HG03159 (cell line): ENCODE measurements at regions not wholly inside any gene's neighbourhood (a gene's known extent, or its start where the extent isn't known, plus 50 kb on each side); places are given as distances from the start of the nearest gene placed in this dataset.

Experiments used
- ATAC-seq: cut with Tn5 transposase; IDR thresholded peaks from one replicate; pipeline ENCODE4 v1.9.1; 2021; ENCODE audit warnings: mild to moderate bottlenecking, moderate library complexity; ENCODE audit not compliant: unreplicated experiment

DNA sequence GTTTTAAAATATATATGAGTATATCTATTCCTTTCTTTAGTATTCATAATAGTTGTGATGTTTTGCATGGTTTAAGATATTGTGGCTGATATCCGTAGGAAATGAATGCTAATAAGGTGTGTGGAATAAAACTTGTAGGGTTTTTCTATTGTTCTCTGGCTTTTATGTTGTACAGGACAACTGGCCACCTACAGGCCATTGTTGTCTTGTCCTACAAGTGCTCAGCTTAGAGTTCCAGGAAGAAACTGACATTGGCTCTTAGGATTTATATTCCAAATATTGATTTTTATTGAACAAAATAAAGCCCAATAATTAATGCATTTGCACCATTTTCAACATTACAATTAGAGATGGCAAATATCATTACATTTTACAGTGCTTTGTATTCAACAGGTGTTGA is 512.8 kb upstream of the TENM4 start:
- ATAC-seq: no peak

DNA sequence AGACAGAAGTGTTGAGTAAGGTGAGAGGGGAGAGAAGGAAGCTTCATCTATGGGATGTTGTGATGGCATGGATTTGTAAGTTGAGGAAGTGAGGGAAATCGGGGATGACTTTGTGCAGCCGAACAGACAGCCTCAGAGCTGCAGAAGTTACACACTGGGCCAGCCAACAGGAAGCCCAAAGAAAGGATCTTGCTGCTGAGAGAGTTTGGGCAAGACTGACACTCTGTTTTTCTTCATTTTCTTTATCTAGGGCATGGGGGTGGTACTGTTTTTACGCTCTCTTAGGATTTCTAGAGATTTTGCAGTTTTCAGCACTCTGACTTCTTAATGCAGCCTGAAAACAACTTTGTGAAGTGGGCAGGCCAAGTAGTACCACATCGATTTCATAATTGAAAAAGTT is 509.9 kb upstream of the TENM4 start:
- no peak for ATAC-seq

DNA sequence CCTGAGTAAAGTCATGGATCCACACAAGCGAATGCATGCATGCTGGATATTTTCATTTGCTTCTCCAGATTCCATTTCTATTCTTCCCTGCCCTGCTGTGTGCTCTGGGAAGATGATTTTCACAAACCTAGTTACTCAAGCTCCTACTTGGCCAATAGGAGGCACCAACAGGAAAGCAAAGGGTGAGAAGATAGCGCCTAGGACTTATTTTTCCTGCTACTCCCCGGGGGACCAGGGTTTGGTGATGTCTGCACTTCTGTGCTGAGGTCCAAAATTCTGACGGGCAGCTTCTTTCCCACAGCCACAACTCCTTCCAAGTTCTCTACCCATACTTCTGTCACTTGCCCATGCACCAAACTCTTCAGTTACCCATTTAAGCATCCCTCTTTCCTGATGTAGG is 509.3 kb upstream of the TENM4 start:
- ATAC-seq: no peak

DNA sequence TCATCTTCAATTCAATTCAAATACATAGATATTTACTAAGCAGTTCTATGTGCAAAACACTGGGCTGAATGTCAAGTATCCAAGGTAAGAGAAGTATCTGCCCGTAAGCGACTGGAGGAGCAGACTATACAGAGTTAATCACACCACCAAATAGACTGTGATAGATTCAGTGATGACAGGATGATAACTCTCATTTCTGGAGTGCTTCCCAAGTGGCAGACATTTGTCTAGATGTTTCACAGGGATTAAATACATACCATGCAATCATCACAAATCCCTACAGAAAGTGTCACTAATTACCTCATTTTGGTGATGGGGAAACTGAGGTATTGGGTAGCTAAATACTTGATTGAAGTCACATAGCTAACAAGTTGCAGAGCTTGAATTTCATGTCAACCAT is 508.7 kb upstream of the TENM4 start:
- ATAC-seq: no peak

DNA sequence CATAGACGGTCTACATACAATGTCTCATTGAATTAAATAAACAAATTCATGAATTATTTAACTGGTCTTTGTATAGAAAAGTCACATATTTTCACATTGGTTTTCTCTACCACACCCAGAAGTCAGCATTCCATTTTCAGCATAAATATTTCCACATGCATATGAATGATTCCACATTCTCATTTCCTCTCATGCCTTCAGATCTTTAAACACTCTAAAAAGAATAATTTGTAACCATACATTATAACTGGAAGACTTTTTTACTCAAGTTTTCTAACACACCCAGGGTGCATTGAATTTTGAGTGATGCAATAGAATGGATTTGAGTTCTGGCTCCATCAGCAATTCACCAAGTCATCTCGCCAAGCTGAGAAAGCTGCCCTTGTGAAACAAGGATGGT is 501.8 kb upstream of the TENM4 start:
- no peak for ATAC-seq

DNA sequence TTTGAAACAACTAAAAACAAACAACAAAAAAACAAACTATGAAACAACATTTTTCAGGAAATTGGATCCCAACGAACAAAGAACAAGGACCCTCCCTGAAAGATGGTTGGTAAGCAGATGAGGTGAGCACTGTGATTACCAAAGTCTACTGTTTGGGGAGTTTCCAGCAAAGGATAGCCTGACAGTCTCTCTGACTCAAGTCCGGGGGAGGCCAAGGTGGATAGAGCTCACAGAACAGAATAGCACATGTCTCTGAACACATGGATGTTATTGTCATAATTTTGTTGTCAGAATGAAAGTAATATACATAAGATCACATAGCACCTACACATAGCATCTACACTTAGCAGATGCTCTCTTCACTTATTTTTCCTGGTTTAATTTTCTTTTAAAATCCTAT is 501.3 kb upstream of the TENM4 start:
- no peak for ATAC-seq

DNA sequence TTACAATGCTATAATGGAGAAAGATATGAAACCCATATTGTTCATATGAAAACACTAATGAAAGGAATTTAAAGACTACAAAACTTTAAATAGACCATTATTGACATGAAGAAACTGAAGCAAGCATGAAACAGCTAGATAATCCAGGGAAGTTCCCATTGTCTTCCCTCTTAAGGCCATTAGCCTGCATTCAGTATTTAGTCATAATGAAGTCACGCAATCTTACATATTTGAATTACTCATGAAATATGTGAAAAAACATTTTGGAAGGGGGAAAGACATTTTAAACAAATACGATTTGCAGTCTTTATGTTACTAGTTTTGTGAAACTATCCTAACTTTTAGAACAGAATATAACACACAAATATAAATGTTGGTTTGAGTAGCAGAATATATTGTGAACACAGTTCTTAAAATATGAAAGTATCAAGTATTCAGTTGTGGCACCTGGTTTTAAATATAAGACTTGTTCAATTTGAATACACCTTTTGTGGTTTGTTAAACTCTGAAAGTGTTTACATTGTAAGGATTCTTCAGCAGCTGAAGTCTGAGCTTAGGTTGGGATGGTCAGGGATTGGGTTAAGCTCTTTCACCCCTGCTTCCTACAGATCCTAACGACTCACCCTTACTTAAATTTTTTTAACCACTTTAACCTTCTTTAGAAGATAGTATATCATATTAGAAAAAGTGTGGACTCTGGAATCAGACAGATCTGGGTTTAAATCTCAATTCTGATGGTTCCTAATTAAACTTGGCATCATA is 500.3 kb upstream of the TENM4 start:
- ATAC-seq: no peak

DNA sequence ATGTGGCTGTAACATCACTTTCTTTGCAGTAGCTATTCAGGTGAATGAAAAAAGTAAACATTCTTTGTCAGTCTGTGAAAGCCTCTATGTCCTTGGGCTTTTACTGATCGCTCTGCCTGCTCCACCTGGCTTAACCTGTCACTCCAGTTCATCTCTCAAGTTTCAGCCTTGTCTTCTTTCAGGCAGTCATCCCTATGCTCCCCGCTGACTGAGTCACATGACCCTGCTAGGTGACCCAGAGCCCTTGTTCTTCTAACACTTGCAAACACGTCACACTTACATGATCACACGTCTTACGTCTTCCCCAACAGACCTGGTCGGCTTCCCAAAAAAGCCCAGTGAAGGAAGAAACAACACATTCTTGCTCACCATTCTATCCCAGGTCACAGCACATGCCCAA is 499.3 kb upstream of the TENM4 start:
- no peak for ATAC-seq

DNA sequence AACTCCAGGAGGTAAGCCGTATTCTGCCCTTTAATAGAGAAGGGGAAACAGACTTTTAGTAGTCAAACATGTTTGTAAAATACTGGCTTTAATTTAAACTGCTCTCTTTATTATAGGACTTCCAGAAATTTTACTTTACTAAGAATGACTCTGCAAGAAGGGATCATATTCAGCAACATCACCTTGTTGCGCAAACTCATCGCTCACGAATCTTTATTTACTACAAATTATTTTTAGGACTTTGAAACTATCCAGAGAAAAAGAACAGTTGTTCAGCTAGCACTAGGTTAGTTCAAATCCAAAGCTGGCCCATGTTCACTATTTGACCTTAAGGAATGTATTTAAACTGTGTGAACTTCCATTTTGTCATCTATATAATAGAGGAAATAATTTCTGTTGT is 498.3 kb upstream of the TENM4 start:
- ATAC-seq: no peak

DNA sequence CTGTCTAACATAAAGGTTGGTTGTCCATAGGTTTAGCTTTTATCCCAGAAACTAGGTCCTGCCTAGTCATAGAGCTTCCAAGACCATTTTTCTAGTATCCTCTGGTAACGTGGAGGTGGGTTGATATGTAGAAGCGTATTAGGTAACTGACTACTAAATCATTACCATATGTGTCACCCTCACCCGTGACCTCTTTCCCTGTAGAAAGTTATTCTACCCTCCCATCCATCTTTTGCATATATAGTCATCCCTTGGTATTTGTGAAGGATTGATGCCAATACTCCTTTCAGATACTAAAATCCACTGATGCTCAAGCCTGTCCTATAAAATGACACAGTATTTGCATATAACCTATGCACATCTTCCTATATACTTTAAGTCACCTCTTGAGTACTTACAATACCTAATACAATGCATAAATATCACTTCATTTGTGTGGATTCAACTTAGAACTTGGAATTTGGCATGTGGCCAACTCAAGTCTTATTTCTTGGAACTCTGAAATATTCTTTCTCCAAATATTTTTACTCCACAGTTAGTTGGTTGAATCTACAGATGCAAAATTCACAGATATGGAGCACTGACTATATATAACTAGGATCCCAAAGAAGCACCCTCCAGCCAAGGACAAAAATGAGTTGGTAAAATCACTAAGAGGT is 497.0 kb upstream of the TENM4 start:
- no peak for ATAC-seq

DNA sequence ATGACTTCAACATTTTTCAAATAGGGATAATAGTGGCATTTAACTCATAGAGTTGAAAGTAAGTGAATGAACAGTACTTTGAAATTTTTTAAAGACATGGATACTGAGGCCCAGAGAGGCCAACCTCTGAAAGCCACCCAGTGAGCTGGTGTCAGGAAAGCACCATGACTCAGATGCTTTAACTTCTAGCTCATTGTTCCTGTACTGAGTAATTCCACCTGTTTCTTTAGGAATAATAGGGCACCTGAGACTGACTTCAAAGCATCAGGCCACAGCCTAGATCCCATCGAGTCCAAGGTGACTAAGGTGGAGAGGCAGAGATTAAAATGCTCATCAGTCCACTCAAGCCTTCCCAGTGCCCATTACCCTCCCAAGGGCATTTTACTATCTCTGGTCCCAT is 491.8 kb upstream of the TENM4 start:
- ATAC-seq: no peak

DNA sequence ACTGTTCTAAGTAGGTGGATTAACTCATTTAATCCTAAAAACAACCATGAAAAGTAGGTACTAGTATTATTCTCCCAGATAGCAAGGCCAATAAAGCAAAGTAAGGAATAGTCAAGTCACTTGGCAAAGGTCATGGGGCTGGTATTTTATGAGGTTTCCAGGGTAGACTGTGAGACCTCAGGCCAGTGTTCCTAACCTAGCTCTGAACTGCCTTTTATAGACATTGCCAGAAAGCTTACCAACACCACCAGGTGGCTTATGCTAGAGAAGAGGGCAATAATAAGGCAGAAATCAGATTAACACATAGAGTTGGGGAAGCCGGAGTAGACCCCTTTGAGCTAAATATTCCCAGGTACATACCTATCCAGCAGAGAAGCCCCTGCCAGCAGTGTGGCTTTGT is 490.9 kb upstream of the TENM4 start:
- no peak for ATAC-seq

DNA sequence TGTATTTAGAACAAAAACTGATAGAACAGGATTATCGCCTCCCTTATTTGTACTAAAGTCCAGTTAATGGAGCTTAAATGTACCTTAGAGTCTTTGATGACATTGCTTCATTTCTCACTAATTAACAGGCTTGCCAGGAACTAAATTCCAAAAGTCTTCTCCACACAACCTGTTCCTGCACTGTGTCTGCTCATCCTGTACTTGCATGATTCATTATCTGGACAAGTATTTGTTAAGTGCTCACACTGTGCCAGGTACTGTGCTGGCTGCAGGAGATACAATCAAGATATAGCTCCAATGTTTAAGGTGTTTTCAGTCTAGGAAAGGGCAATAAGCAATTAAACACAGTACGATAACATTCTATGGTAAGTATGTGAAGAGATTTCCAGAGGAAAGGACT is 485.9 kb upstream of the TENM4 start:
- ATAC-seq: no peak

DNA sequence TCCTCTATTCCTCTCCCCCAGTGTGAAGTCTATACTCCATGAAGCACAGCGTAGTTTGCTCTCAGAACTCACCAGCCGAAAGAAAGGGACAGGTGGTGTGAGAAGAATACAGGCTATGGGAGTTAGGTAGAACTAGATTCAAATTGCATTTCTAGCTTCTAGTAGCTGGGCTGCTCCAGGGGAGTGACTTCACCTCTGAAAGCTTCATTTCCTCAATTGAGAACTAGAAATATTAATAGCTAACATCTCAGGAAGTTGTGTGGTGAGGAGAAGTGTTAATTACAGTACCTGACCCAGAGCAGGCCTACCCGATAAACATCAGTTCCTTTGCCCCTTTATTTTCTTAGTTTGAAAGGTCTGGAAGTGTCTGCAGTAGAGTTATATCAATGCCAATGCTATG is 484.7 kb upstream of the TENM4 start:
- peak; percentile 99 for ATAC-seq

DNA sequence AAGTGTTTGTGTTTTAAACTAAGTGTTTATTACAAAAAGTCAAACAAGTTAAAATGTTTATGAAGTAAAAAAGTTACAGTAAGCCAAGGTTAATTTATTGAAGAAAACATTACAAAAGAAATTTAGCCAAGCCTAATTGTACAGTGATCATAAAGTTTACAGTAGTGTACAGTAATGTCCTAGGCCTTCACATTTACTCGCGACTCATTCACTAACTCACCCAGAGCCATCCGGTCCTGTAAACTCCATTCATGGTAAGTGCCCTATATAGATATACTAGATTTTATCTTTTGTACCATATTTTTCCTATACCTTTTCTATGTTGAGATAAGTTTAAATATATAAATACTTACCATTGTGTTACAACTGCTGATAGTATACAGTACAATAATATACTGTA is 481.8 kb upstream of the TENM4 start:
- ATAC-seq: no peak

DNA sequence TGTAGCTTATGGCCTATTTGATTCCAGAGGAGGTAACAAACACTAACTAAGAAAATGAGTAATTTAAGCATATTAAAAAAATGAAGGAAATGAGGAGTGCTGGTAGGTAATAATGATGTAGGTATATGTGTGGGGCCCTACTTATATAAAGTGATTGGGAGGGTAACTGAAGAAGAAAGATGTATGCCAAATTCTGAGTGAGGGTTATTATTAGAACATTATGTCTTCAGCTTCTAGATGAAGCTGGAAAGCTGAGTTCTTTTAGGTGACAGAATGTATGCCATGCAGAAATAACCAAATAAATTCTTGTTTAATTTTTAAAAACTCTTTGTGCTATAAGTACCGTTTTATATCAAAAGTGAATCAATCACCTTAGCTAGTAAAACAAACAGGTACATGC is 479.6 kb upstream of the TENM4 start:
- no peak for ATAC-seq

DNA sequence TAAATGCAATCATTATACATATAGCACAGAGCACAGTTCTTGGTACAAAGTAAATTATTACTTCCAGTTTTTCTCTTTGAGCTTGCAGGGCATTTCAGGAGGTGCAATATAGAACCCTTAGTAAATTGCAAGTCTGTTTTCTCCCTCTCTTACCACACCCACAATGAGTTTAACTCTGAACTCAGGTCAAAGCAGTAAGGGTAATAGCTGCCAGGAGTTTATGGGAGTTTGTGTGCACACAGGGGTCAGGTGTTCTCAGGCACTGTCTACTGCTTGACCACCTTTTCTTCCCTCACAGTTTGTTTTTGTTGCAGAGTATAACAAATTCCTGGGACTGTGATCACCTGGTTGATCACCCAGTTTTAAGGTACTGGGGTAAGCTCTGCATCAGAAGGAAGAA is 478.5 kb upstream of the TENM4 start:
- ATAC-seq: no peak

DNA sequence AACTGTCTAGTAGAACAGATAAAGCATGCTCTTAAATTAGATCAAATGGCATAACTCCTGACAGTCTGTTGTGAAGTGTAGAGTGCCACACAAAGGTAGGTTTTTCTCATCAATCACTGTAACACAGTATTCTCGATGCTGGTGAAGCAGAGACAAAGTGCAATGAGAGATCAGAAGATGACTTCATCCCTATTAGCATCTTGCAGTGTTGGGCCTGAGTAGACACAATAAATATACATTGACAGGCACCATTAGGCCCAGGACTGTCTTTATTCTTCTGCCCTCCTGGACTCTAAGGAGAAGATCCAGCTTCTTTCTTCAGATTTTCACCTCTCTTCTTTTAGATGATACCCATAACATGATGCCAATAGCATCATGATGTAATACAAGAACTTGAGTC is 478.0 kb upstream of the TENM4 start:
- ATAC-seq: no peak

DNA sequence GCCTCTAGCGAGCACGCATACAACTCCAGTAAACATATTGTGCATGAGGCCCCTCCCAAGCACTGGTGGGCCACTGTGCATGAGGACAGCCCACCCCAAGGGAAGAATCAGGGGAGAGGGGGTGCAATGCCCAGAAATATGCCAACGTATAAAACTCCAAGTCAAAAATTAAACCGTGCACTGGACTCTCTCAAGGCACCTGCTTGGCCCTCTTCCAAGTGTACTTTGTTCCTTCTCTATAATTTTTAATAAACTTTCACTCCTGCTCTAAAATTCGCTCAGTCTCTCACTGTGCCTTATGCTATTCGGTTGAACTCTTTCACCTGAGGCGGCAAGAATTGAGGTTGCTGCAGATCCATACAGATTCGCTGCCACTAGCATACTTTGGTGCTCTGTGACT is 465.3 kb upstream of the TENM4 start:
- no peak for ATAC-seq

DNA sequence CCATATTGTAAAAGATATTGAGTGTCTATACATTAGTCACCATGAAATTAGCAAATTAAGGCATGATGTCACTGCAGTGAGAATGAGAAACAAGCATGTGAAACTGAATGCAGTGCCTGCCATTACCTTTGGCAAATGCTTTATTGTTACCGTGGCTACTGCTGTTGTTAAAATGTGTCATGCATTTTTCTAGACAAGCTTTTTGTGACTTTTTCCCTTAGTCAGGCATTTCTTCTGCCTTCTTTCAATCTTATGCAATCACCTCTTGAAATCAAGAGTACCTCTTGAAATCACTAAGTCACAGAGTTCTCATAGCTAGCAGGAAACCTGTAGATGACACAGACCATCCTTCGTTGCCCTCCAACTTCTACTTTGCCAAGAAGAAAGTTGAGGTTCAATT is 461.7 kb upstream of the TENM4 start:
- ATAC-seq: no peak

DNA sequence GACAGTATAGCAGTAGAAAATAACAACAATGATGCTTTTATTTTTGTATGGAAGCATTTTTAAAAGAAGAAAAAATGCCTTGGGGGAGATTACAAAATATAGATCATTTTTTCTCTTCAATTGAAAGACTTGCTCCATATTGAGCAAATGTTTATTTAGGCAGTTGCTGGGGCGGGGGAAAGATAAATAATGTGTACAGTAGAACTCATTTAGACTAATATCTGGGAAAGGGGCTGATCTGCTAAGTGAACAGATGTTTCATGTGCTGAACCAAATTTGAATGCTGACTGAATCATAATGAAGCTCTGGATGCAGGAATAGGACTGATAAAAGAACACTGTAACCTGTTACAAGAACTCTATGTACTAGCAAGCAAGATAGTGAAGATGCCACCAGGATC is 457.1 kb upstream of the TENM4 start:
- no peak for ATAC-seq

DNA sequence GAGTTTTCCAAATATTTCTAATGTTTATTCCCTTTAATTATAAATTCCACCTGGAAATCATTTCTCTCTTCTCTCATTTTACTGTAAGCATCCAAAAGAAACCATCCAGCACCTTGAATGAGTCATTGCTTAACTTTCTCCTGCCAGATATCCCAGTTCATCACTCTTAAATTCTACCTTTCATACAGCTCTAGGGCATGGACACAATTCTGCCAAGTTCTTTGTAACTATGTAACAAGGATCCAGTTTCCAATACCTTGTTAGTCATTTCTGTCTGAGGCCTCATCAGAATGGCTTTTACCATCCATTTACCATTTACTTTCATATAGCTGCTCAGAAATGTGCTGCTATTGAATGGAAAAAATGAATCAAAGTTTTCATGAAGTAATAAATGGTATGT is 455.4 kb upstream of the TENM4 start:
- ATAC-seq: no peak

DNA sequence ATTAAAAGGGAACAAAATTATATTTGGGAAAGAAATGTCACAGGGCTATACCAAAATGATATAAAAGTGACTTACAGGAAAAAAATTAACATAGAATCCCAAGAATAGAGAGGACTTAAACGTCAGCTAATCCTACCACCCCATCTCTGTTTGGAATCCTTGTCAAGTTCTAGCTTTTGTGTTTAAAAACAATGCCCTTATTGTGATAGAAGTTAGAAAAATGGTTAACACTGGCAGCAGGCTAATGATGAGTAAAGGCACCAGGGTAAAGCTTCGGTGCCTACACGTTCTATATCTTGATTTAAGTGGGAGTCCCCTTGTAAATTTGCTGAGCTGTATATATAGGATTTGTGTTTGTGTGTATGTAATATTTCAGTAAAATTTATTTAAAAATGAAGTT is 453.3 kb upstream of the TENM4 start:
- no peak for ATAC-seq
